WTC11 (cell line): ENCODE measurements at regions not wholly inside any gene's neighbourhood (a gene's known extent, or its start where the extent isn't known, plus 50 kb on each side); places are given as distances from the start of the nearest gene placed in this dataset.

Experiments used
- ATAC-seq: fragments of 200-7000 bp; cut with Tn5 transposase; 2 replicates; pipeline ENCODE4 v1.10.0; 2021; ENCODE audit warnings: mild to moderate bottlenecking, moderate library complexity
- CTCF ChIA-PET: fragments of 300-600 bp; sonication (Branson Sonifier 250); formaldehyde crosslinking; loops from one replicate; lab custom pipeline; 2021; ENCODE audit warnings: antibody characterized with exemption; lab: Charles Lee
- POLR2A ChIA-PET: fragments of 350-600 bp; sonication (Branson Sonifier 250); formaldehyde crosslinking; loops from one replicate; lab custom pipeline; 2021; ENCODE audit warnings: antibody characterized with exemption; lab: Charles Lee
- DNase-seq: peaks from one replicate; pipeline ENCODE4 v3.0.0; 2021; ENCODE audit warnings: low spot score
- H3K27ac Mint-ChIP-seq: 2 replicates; pipeline ENCODE4 v1.8.0; 2021; ENCODE audit warnings: mixed read lengths
- H3K27me3 Mint-ChIP-seq: 2 replicates; pipeline ENCODE4 v1.8.0; 2021; ENCODE audit warnings: low read depth, mild to moderate bottlenecking, moderate library complexity, mixed read lengths
- H3K36me3 Mint-ChIP-seq: 2 replicates; pipeline ENCODE4 v1.8.0; 2021; ENCODE audit warnings: mixed read lengths
- H3K4me1 Mint-ChIP-seq: 2 replicates; pipeline ENCODE4 v1.8.0; 2022; ENCODE audit warnings: mixed read lengths
- H3K4me3 Mint-ChIP-seq: 2 replicates; pipeline ENCODE4 v1.8.0; 2021; ENCODE audit warnings: mild to moderate bottlenecking, moderate library complexity, mixed read lengths
- H3K9me3 Mint-ChIP-seq: 2 replicates; pipeline ENCODE4 v1.8.0; 2021; ENCODE audit warnings: mixed read lengths
- ATF1 ChIP-seq: sonication (generic); formaldehyde crosslinking; IDR thresholded peaks from 2 replicates; pipeline ENCODE4 v1.8.1; 2023; ENCODE audit warnings: mild to moderate bottlenecking, moderate library complexity, missing genetic modification reagents
- ATF2 ChIP-seq: sonication (generic); formaldehyde crosslinking; IDR thresholded peaks from 2 replicates; pipeline ENCODE4 v1.8.1; 2022; ENCODE audit warnings: low read depth, missing genetic modification reagents, borderline replicate concordance
- ATF6 ChIP-seq: sonication (generic); formaldehyde crosslinking; IDR thresholded peaks from 2 replicates; pipeline ENCODE4 v1.8.1; 2023; ENCODE audit warnings: mild to moderate bottlenecking, missing genetic modification reagents
- CTCF ChIP-seq: fragments of 200-600 bp; IDR thresholded peaks from 2 replicates; pipeline ENCODE4 v1.8.0; 2022; ENCODE audit warnings: antibody characterized with exemption
- E2F1 ChIP-seq: sonication (generic); formaldehyde crosslinking; IDR thresholded peaks from 2 replicates; pipeline ENCODE4 v1.8.0; 2022; ENCODE audit warnings: mild to moderate bottlenecking, missing genetic modification reagents
- FOXJ3 ChIP-seq: sonication (generic); formaldehyde crosslinking; IDR thresholded peaks from 2 replicates; pipeline ENCODE4 v1.9.0; 2021; ENCODE audit warnings: missing genetic modification reagents, mild to moderate bottlenecking, borderline replicate concordance
- IRF2 ChIP-seq: sonication (generic); formaldehyde crosslinking; IDR thresholded peaks from 2 replicates; pipeline ENCODE4 v1.8.0; 2022; ENCODE audit warnings: low read depth, missing genetic modification reagents, borderline replicate concordance
- MXD4 ChIP-seq: fragments of 250-450 bp; sonication (Bioruptor Pico); IDR thresholded peaks from 2 replicates; pipeline ENCODE4 v1.8.0; 2021; ENCODE audit warnings: mild to moderate bottlenecking, moderate library complexity, borderline replicate concordance
- NFATC4 ChIP-seq: fragments of 250-450 bp; sonication (Bioruptor Pico); IDR thresholded peaks from 2 replicates; pipeline ENCODE4 v1.9.0; 2021; ENCODE audit warnings: mild to moderate bottlenecking
- NR1H2 ChIP-seq: sonication (generic); formaldehyde crosslinking; IDR thresholded peaks from 2 replicates; pipeline ENCODE4 v1.9.0; 2021; ENCODE audit warnings: mild to moderate bottlenecking, moderate library complexity, missing genetic modification reagents
- RORB ChIP-seq: fragments of 250-450 bp; sonication (Bioruptor Pico); IDR thresholded peaks from 2 replicates; pipeline ENCODE4 v1.9.0; 2021; ENCODE audit warnings: mild to moderate bottlenecking
- TCF7 ChIP-seq: sonication (generic); formaldehyde crosslinking; IDR thresholded peaks from 2 replicates; pipeline ENCODE4 v1.8.0; 2022; ENCODE audit warnings: mild to moderate bottlenecking, low read depth, missing genetic modification reagents, moderate library complexity
- TP53 ChIP-seq: sonication (generic); formaldehyde crosslinking; IDR thresholded peaks from 2 replicates; pipeline ENCODE4 v1.8.1; 2023; ENCODE audit warnings: mild to moderate bottlenecking, missing genetic modification reagents
- ZNF232 ChIP-seq: sonication (generic); formaldehyde crosslinking; IDR thresholded peaks from 2 replicates; pipeline ENCODE4 v1.8.0; 2022; ENCODE audit warnings: mild to moderate bottlenecking, missing genetic modification reagents
- ZNF425 ChIP-seq: fragments of 250-450 bp; sonication (Bioruptor Pico); conservative IDR thresholded peaks from 2 replicates; pipeline ENCODE4 v1.9.0; 2021; ENCODE audit warnings: mild to moderate bottlenecking
- TF ChIP-seq, protein P1 (sequence below): sonication (generic); formaldehyde crosslinking; IDR thresholded peaks from 2 replicates; pipeline ENCODE4 v1.8.0; 2022; ENCODE audit warnings: mild to moderate bottlenecking, missing genetic modification reagents
- TF ChIP-seq, protein P2 (sequence below): fragments of 250-450 bp; sonication (Bioruptor Pico); IDR thresholded peaks from 2 replicates; pipeline ENCODE4 v2.1.2; 2022; ENCODE audit warnings: mild to moderate bottlenecking, moderate library complexity
- TF ChIP-seq, protein P3 (sequence below): sonication (generic); formaldehyde crosslinking; IDR thresholded peaks from 2 replicates; pipeline ENCODE4 v1.8.0; 2023; ENCODE audit warnings: missing genetic modification reagents

GRCh38 chr19:32246006-32246405, 99.4 kb upstream of the ZNF507 start:
- CTCF ChIA-PET: no interaction called here
- no peak for ATAC-seq
- no peak for TF ChIP-seq CTCF
- TF ChIP-seq, protein P1, sequence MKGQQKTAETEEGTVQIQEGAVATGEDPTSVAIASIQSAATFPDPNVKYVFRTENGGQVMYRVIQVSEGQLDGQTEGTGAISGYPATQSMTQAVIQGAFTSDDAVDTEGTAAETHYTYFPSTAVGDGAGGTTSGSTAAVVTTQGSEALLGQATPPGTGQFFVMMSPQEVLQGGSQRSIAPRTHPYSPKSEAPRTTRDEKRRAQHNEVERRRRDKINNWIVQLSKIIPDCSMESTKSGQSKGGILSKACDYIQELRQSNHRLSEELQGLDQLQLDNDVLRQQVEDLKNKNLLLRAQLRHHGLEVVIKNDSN (CRISPR knock-in tag): no peak
- TF ChIP-seq, protein P2, sequence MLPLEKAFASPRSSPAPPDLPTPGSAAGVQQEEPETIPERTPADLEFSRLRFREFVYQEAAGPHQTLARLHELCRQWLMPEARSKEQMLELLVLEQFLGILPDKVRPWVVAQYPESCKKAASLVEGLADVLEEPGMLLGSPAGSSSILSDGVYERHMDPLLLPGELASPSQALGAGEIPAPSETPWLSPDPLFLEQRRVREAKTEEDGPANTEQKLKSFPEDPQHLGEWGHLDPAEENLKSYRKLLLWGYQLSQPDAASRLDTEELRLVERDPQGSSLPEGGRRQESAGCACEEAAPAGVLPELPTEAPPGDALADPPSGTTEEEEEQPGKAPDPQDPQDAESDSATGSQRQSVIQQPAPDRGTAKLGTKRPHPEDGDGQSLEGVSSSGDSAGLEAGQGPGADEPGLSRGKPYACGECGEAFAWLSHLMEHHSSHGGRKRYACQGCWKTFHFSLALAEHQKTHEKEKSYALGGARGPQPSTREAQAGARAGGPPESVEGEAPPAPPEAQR (CRISPR knock-in tag): no peak
- no peak for TF ChIP-seq IRF2 (CRISPR knock-in tag)
- TF ChIP-seq ZNF425 (CRISPR knock-in tag): no peak
- TF ChIP-seq NR1H2 (CRISPR knock-in tag): no peak
- TF ChIP-seq FOXJ3 (CRISPR knock-in tag): no peak
- TF ChIP-seq, protein P3, sequence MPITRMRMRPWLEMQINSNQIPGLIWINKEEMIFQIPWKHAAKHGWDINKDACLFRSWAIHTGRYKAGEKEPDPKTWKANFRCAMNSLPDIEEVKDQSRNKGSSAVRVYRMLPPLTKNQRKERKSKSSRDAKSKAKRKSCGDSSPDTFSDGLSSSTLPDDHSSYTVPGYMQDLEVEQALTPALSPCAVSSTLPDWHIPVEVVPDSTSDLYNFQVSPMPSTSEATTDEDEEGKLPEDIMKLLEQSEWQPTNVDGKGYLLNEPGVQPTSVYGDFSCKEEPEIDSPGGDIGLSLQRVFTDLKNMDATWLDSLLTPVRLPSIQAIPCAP (CRISPR knock-in tag): no peak
- TF ChIP-seq E2F1 (CRISPR knock-in tag): no peak
- TF ChIP-seq ATF2: no peak
- POLR2A ChIA-PET: no interaction called here
- H3K9me3 Mint-ChIP-seq: no peaks in the 10 kb centered on the region
- H3K36me3 Mint-ChIP-seq: no peaks in the 10 kb centered on the region
- no peak for DNase-seq
- no peaks in the 10 kb centered on the region for H3K4me1 Mint-ChIP-seq
- H3K27me3 Mint-ChIP-seq: peaks cover 5% of the 10 kb centered on the region; the same call in 1 of the 2 replicates
- no peak overlapping the region for H3K27ac Mint-ChIP-seq
- H3K4me3 Mint-ChIP-seq: no peak overlapping the region

DNA sequence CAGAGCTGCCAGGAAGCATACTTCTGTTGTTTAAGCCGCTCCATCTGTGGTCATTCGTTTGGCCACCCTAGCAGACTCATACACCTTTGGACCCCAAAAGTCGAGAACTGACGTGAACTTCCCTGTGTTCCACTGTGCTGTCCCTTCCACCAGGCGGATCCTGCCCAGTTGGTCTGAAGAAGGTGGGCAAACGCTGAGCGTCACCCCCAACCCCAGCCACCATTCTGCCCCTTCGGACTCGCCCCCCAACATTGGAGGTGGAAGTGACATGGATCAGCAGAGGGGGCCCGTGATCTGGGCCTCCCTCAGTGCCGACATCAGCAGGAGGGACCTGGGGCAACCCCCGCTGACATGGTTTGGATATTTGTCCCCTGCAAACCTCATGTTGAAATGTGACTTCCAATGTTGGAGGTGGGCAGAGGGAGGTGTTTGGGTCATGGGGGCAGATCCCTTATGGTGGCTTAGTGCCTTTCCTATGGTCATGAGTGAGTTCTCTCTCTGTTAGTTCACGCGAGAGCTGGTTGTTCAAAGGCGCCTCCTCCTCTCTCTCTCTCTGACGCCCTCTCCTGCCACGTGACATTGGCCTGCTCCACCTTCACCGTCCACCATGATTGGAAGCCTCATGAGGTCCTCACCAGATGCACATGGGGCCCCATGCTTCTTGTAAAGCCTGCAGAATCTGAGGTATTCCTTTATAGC, 93.6 kb upstream of the ZNF507 start:
- Mint-ChIP-seq H3K36me3 (no peaks in the 10 kb centered on the region), H3K27me3 (peaks cover 5% of the 10 kb centered on the region; the same call in 1 of the 2 replicates), H3K9me3 (no peaks in the 10 kb centered on the region), H3K4me3 (no peak overlapping the region), H3K4me1 (no peaks in the 10 kb centered on the region), H3K27ac (no peak overlapping the region)
- ATAC-seq: no peak
- DNase-seq: no peak
- TF ChIP-seq TP53 (CRISPR knock-in tag): no peak
- POLR2A ChIA-PET: no interaction called here
- CTCF ChIA-PET: no interaction called here

GRCh38 chr19:32252333-32252669, 93.1 kb upstream of the ZNF507 start:
- Mint-ChIP-seq H3K27ac (no peak overlapping the region), H3K36me3 (no peaks in the 10 kb centered on the region), H3K4me1 (no peaks in the 10 kb centered on the region), H3K27me3 (peaks cover 5% of the 10 kb centered on the region; the same call in 1 of the 2 replicates), H3K4me3 (no peak overlapping the region), H3K9me3 (no peaks in the 10 kb centered on the region)
- ChIA-PET CTCF (interaction anchor here (1.0 to 1.1 kb wide), 2 partner anchors 12 to 15 kb away, joined by 3 to 4 read pairs; no protein-coding TSS in a partner anchor), POLR2A (no interaction called here)
- no peak for DNase-seq
- no peak for ATAC-seq
- TF ChIP-seq ATF6: no peak
- no peak for TF ChIP-seq NFATC4 (CRISPR knock-in tag)
- no peak for TF ChIP-seq ATF1
- TF ChIP-seq MXD4 (CRISPR knock-in tag): no peak
- no peak for TF ChIP-seq NR1H2 (CRISPR knock-in tag)
- no peak for TF ChIP-seq ZNF232 (CRISPR knock-in tag)
- TF ChIP-seq RORB (CRISPR knock-in tag): no peak
- TF ChIP-seq, protein P2 (CRISPR knock-in tag): no peak
- TF ChIP-seq TCF7: no peak
